Type B pancreatic cell (in vitro differentiated cells): ENCODE measurements at regions not wholly inside any gene's neighbourhood (a gene's known extent, or its start where the extent isn't known, plus 50 kb on each side); places are given as distances from the start of the nearest gene placed in this dataset.

ENCODE experiments used
- DNase-seq: peaks from one replicate; pipeline ENCODE4 v3.0.0; 2021; ENCODE audit warnings: mixed read lengths; ENCODE audit not compliant: unreplicated experiment; ENCODE audit errors: extremely low spot score
- H3K27ac Mint-ChIP-seq: 2 replicates; pipeline ENCODE4 v1.8.0; 2021; ENCODE audit warnings: mild to moderate bottlenecking, mixed read lengths
- H3K27me3 Mint-ChIP-seq: 2 replicates; pipeline ENCODE4 v1.8.0; 2021; ENCODE audit warnings: mixed read lengths
- H3K36me3 Mint-ChIP-seq: 2 replicates; pipeline ENCODE4 v1.8.0; 2021; ENCODE audit warnings: mixed read lengths
- H3K4me1 Mint-ChIP-seq: one replicate; pipeline ENCODE4 v1.8.0; 2021; ENCODE audit warnings: mixed read lengths; ENCODE audit not compliant: unreplicated experiment
- H3K4me3 Mint-ChIP-seq: 2 replicates; pipeline ENCODE4 v1.8.0; 2021; ENCODE audit warnings: mild to moderate bottlenecking, mixed read lengths
- H3K9me3 Mint-ChIP-seq: 2 replicates; pipeline ENCODE4 v1.8.0; 2021; ENCODE audit warnings: mixed read lengths
- TF ChIP-seq, protein P1 (sequence below): fragments of 200-600 bp; sonication (generic); conservative IDR thresholded peaks from 2 replicates; pipeline ENCODE4 v1.5.0; 2021; ENCODE audit warnings: antibody characterized with exemption, mild to moderate bottlenecking

DNA sequence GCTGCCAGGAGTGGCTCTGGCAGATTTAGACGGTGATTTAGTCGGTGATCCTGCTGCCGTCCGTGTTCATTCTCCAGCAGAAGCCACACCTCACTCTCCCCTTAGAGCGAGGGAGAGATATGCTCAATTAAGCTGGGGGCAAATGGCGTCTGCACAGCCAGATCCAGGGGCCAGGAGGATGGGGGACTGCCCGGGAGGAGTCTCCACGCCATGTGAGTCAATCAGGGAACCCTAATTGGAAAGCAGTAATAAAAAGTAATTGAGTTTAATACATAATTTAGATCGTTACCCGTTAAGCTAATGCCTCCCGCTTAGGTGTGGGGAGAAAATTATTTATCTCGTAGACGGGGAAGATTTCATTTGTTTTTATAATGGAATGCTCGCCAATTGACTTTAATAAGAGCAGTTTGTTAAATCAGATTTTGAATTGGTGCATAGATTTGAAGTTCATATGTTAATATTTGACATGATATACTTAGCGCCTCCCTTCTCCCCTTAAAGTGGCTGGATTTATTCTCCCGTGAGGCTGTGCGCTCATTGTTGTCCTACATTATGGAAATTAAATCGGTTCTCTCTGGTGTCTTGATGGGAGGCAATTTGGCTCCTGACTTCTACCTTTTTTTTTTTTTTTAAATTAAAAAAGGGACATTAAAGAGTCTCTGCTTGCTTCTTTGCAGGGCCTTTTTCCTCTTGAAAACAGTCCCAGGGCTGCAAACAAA, 104.9 kb upstream of the C14orf180 start:
- peaks cover 4% of the 10 kb centered on the region for H3K36me3 Mint-ChIP-seq
- H3K27me3 Mint-ChIP-seq: peaks cover 27% of the 10 kb centered on the region
- H3K4me1 Mint-ChIP-seq: peaks cover 9% of the 10 kb centered on the region
- H3K27ac Mint-ChIP-seq: no peak overlapping the region
- H3K9me3 Mint-ChIP-seq: no peaks in the 10 kb centered on the region
- TF ChIP-seq, protein P1, sequence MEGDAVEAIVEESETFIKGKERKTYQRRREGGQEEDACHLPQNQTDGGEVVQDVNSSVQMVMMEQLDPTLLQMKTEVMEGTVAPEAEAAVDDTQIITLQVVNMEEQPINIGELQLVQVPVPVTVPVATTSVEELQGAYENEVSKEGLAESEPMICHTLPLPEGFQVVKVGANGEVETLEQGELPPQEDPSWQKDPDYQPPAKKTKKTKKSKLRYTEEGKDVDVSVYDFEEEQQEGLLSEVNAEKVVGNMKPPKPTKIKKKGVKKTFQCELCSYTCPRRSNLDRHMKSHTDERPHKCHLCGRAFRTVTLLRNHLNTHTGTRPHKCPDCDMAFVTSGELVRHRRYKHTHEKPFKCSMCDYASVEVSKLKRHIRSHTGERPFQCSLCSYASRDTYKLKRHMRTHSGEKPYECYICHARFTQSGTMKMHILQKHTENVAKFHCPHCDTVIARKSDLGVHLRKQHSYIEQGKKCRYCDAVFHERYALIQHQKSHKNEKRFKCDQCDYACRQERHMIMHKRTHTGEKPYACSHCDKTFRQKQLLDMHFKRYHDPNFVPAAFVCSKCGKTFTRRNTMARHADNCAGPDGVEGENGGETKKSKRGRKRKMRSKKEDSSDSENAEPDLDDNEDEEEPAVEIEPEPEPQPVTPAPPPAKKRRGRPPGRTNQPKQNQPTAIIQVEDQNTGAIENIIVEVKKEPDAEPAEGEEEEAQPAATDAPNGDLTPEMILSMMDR: no peak
- no peak for DNase-seq
- H3K4me3 Mint-ChIP-seq: no peak overlapping the region

- H3K27ac Mint-ChIP-seq: no peak overlapping the region
- peaks cover 21% of the 10 kb centered on the region for H3K27me3 Mint-ChIP-seq
- no peaks in the 10 kb centered on the region for H3K9me3 Mint-ChIP-seq
- H3K36me3 Mint-ChIP-seq: peaks cover 4% of the 10 kb centered on the region
- no peak overlapping the region for H3K4me3 Mint-ChIP-seq
- TF ChIP-seq, protein P1: no peak
- no peak for DNase-seq
- H3K4me1 Mint-ChIP-seq: peaks cover 9% of the 10 kb centered on the region
Measured at GRCh38 chr14:104475256-104475655, 104.3 kb upstream of the C14orf180 start.

DNA sequence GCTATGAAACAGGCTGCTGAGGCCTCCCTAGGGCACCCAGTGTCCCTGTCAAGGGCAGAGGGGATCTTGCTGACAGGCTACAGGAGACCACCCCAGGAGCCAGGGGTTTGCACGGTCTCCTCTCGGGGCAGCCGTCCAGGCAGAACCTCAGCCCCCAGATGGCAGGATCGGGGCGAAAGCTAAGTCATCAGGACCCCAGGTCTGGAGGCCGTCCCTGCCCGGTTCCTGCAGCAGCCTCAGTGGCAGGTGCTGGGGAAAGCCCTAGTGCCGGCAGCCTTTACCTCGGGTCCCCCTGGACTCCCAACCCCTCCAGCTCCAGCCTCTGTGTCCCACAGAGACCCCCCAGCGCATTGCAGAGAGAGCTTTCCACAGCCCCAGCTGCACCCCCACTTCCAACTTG, 103.8 kb upstream of the C14orf180 start:
- H3K36me3 Mint-ChIP-seq: peaks cover 4% of the 10 kb centered on the region
- no peak for DNase-seq

GRCh38 chr14:104476437-104476836, 103.1 kb upstream of the C14orf180 start:
- peaks cover 9% of the 10 kb centered on the region for H3K4me1 Mint-ChIP-seq
- TF ChIP-seq, protein P1: no peak
- H3K36me3 Mint-ChIP-seq: peaks cover 4% of the 10 kb centered on the region
- H3K27me3 Mint-ChIP-seq: peaks cover 20% of the 10 kb centered on the region
- H3K4me3 Mint-ChIP-seq: no peak overlapping the region
- DNase-seq: no peak
- peaks cover 3% of the 10 kb centered on the region for H3K9me3 Mint-ChIP-seq
- no peak overlapping the region for H3K27ac Mint-ChIP-seq

More for the DNA sequence above, 103.8 kb upstream of the C14orf180 start:
- H3K27ac Mint-ChIP-seq: no peak overlapping the region
- TF ChIP-seq, protein P1: no peak
- H3K27me3 Mint-ChIP-seq: peaks cover 20% of the 10 kb centered on the region
- no peaks in the 10 kb centered on the region for H3K9me3 Mint-ChIP-seq
- H3K4me1 Mint-ChIP-seq: peaks cover 9% of the 10 kb centered on the region
- no peak overlapping the region for H3K4me3 Mint-ChIP-seq

- no peak for DNase-seq
Measured at GRCh38 chr14:104477117-104477623, 102.4 kb upstream of the C14orf180 start.

More at GRCh38 chr14:104477117-104477623, 102.4 kb upstream of the C14orf180 start:
- Mint-ChIP-seq H3K4me3 (no peak overlapping the region), H3K36me3 (peaks cover 1% of the 10 kb centered on the region), H3K9me3 (peaks cover 3% of the 10 kb centered on the region), H3K27ac (no peak overlapping the region), H3K4me1 (peaks cover 9% of the 10 kb centered on the region), H3K27me3 (peaks cover 20% of the 10 kb centered on the region)
- TF ChIP-seq, protein P1: no peak
